ENCODE measurements at regions not wholly inside any gene's neighbourhood (a gene's known extent, or its start where the extent isn't known, plus 50 kb on each side); places are given as distances from the start of the nearest gene placed in this dataset.

GRCh38 chr12:83224012-83224411 is 537.3 kb downstream of the TMTC2 start:
- DNase-seq (ENCODE audit: low read depth): no peak

DNA sequence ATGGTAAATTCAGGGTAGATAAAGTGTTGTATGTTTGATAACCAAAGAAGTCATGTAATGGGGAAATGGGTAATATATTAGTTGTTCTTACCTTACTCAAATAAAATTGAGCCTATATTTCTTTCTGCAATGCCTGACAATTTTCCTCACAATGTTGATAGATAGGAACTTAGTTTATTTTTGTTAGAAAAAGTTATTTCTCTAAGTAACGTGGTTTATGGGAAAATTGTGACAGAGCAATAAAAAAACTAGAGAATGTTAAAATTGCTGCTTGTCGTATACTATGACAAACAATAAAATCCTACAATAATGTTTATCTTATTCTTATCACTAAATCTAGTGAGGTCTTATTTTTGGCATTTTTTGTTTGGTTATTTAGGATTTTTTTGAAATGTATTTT is 534.1 kb downstream of the TMTC2 start:
- DNase-seq (ENCODE audit: low read depth): no peak

DNA sequence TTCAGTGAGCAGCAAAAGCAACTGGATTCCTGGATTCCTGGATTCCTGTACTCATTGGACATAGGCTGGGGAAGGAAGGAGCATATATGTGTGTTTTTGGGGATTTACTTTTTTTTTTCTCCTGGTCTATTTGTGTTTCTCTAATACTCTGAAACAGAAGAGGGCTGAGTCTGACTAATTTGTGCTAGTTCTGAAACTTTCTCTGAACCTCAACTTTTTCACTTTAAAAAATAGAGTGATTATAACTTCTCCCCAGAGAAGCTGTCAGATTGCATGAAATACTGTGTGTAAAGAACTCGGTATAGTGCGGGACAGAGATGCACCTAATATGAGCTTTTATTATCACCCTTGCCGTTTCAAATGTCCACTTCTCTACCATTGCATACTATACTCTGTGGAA is 529.5 kb downstream of the TMTC2 start:
- no peak for DNase-seq (ENCODE audit: low read depth)

- no peak for DNase-seq (ENCODE audit: low read depth)
Measured at GRCh38 chr12:83214185-83214584, 527.5 kb downstream of the TMTC2 start.

DNA sequence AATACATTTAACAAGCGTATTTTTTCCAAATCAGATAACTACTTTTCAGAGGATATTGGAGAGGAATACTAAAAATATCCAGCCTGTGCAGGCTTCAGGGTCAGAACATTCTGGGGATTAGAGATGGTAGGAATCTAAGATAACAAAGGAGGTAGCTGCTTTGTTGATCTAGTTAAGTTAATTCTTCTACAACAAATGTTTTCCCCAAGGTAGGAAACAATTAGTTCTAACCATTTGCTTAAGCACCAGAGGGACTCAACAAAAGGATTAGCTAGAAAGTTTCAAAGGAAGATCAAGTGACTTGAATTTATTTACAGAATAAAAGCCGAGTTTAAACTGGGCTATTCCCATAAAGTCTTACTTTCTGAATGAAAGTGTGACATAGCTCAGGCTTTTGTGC is 524.2 kb downstream of the TMTC2 start:
- DNase-seq (ENCODE audit: low read depth): no peak

GRCh38 chr12:83199069-83199468 is 512.4 kb downstream of the TMTC2 start:
- no peak for DNase-seq (ENCODE audit: low read depth)

GRCh38 chr12:83198291-83199015 is 511.7 kb downstream of the TMTC2 start:
- no peak for DNase-seq (ENCODE audit: low read depth)

GRCh38 chr12:83197483-83197914 is 510.8 kb downstream of the TMTC2 start:
- no peak for DNase-seq (ENCODE audit: low read depth)

- no peak for DNase-seq (ENCODE audit: low read depth)
Measured at GRCh38 chr12:83196694-83197350, 510.1 kb downstream of the TMTC2 start.

GRCh38 chr12:83190631-83191390 is 504.1 kb downstream of the TMTC2 start:
- no peak for DNase-seq (ENCODE audit: low read depth)

DNA sequence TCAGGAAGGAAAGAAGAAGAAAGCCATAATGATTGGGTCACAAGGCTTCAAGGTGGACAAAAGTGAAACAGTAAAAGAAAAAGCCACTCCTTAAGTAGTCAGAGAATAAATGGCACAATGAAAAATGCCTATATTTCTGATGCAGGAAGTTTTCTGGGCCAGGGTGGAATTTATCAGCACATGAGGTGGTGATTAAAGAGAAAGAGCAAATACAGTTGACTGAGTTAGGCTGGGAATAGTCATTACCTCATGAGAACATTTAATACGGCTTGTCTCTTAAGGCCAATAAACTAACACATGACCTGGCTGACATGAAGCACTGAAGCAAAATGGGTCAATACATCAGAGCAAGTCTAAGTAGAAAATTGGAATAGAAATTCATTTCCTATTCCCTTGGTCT is 499.7 kb downstream of the TMTC2 start:
- no peak for DNase-seq (ENCODE audit: low read depth)

GRCh38 chr12:83185241-83185640 is 498.5 kb downstream of the TMTC2 start:
- no peak for DNase-seq (ENCODE audit: low read depth)

All from activated T-cell treated with anti-CD3 and anti-CD28 coated beads for 48 hours (primary cell).